GM12892 (cell line): ENCODE measurements at regions not wholly inside any gene's neighbourhood (a gene's known extent, or its start where the extent isn't known, plus 50 kb on each side); places are given as distances from the start of the nearest gene placed in this dataset.

ENCODE experiments used
- DNase-seq: peaks from one replicate; pipeline ENCODE4 v3.0.0; 2011; ENCODE audit not compliant: insufficient read length
- FAIRE-seq: peaks from 2 replicates; lab custom pipeline; 2011; peaks lifted over from hg19 to GRCh38; lab: Jason Lieb, UNC
- POLR2A ChIP-seq: IDR thresholded peaks from 2 replicates; pipeline ENCODE4 v1.6.1; 2011; ENCODE audit warnings: low read depth, low read length, control low read depth
- POLR2AphosphoS5 ChIP-seq: IDR thresholded peaks from 2 replicates; pipeline ENCODE4 v1.6.1; 2011; ENCODE audit warnings: low read depth, low read length, control low read depth
- TAF1 ChIP-seq: IDR thresholded peaks from 2 replicates; pipeline ENCODE4 v1.6.1; 2011; ENCODE audit warnings: low read depth, mild to moderate bottlenecking, control low read depth, low read length, borderline replicate concordance

DNA sequence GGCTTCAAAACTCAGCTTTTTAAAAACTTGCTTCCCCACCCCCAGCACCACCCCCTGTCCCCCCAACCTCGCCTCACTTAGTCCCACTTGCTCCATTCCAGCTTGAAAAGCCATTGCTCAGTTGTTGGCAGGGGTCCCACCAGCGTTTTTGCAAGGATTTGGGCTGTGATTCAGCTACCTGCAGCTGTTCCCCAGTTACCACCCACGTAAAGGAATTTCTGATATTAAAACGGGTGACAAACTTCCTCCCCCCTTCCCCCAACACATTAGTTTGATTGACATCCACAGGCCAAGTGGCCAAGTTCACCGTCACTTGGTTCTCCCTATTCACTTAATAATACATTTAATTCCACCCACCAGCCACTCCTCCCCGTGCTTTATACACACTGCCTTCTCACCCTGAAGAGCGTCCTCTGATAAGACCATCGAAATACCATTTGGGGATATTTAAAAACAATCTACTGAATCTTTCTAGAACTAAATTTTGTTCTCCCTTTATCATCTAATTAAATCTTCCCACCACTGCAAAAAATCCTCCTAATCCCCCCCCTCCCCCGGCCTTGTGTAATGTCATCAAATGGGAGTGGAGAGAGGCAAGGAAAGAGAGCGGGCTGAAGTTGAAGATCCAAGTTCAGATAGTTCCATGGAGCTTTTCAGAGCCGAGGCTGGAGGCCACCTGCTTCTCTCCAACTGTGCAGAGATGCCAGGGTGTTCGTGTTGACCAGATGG lies 55.1 kb downstream of the SOX9 start:
- TF ChIP-seq POLR2A, result no peak
- TF ChIP-seq POLR2AphosphoS5, result no peak
- no peak for TF ChIP-seq TAF1
- no peak for FAIRE-seq
- DNase-seq, result no peak

- DNase-seq (no peak), FAIRE-seq (no peak)
- no peak for TF ChIP-seq TAF1
- TF ChIP-seq POLR2AphosphoS5, result no peak
- no peak for TF ChIP-seq POLR2A
Measured at GRCh38 chr17:72176516-72176851, 55.7 kb downstream of the SOX9 start.

DNA sequence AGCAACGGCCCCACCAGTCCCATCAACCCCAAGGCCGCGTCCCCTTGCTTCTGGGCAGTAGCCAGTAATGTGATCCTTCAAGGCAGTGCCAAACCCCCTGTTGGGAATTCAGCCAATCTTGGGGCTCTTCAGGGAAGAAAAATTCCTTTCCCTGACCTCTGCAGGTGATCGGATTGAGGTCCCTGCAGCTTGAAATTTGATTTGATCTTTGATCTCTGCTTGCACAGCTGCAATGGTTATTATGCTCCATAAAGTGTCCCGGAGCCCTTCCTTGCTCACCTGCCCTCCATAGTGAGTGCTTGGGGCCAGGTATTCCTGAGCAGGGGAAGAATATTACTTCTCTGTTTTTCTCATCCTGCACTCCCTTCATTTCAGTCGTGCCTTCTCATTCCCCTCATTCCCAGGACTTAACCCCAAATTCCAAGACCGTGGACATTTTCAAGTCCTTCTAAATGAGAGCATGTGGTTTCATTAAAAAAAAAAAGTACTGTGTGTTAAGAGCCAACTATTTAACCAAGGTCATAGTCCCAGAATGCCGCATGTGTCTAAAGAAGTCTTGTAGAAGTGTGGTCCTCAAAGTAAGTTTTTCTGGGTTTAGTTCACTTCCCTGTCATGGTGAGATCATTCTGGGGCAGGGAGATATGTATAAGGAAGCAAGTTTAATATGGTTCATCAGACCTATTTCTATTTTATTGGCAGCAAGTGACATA lies 56.3 kb downstream of the SOX9 start:
- DNase-seq (no peak), FAIRE-seq (no peak)
- TF ChIP-seq POLR2A, result no peak

GRCh38 chr17:72177738-72178137 lies 56.9 kb downstream of the SOX9 start:
- TF ChIP-seq POLR2A (no peak), POLR2AphosphoS5 (no peak), TAF1 (no peak)
- FAIRE-seq (no peak), DNase-seq (no peak)

DNA sequence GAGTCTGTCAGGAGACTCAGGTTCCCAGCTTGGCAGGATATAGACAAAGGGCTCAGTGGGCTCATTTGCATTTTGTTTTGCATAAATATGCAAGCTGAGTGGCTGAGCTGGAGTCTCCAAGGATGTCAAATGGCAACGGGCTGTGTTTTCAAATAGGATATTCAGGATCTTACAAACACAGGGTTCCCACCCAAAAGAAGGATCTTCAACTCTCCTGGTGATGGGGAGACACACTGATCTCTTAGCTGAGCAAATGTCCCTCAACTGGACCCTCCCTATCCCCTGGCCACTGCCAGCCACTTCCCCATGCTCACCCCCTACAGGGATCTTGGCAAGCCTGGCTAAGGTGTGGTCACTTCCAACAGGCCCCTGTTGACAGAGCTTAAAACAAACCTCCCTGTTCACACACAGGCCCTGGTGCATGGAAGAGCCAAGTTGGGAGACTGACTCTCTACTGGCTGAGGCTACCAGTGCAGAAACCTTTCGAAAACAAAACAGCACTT lies 61.6 kb downstream of the SOX9 start:
- no peak for TF ChIP-seq POLR2AphosphoS5
- TF ChIP-seq TAF1, result no peak
- TF ChIP-seq POLR2A, result no peak
- no peak for DNase-seq
- FAIRE-seq, result no peak

DNA sequence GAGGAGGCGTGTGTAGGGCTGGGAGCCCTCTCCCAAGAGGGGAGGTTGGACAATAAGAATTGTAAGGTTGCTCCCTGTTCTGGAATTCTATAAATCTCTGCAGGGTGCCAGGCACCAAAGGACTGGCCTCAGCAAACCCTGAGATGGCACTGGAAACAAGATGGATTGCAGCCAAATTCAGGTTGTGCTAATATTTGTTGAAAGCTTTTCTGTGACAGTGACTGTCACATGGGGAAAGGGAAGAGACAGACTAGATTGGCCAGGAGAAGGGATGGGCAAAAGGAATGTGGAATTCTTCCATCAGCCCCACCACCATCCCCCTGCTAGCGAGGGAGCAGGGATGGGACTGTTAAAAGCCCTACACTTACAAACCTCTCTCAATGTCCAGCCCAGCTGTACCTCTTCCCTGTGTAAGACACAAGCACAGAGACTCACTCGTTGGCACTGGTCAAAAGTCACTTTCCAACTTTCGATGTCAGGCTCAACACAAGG lies 62.4 kb downstream of the SOX9 start:
- no peak for FAIRE-seq
- no peak for TF ChIP-seq POLR2AphosphoS5
- no peak for TF ChIP-seq TAF1
- no peak for TF ChIP-seq POLR2A
- no peak for DNase-seq

GRCh38 chr17:72184805-72185204 lies 64.0 kb downstream of the SOX9 start:
- no peak for TF ChIP-seq POLR2A
- no peak for TF ChIP-seq POLR2AphosphoS5
- no peak for TF ChIP-seq TAF1
- FAIRE-seq, result no peak
- no peak for DNase-seq

- FAIRE-seq (no peak), DNase-seq (no peak)
- no peak for TF ChIP-seq POLR2AphosphoS5
- TF ChIP-seq TAF1, result no peak
- no peak for TF ChIP-seq POLR2A
Measured at GRCh38 chr17:72185564-72185963, 64.7 kb downstream of the SOX9 start.

DNA sequence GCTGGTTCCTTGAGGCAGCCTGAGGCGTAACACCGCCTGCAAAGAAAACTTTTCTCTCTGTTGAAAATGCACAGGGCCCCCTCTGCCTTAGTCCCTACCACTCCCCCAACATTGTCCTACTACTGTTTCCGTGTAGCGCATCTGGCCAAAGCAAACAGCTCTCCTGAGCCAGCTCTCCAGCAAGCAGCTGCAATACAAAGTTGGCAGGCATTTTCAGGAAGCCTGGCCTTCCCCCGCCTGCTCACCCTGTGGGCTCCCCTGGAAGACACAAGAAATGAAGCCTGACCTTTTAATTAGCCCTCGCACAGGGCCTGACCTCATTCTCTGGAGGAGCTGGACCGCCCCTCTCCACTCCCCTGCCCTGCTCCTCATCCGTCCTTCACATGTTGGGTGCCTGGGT lies 66.7 kb downstream of the SOX9 start:
- no peak for FAIRE-seq
- no peak for TF ChIP-seq POLR2AphosphoS5
- DNase-seq, result no peak

- TF ChIP-seq POLR2AphosphoS5 (no peak), TAF1 (no peak), POLR2A (no peak)
- FAIRE-seq (no peak), DNase-seq (no peak)
Measured at GRCh38 chr17:72188801-72189200, 68.0 kb downstream of the SOX9 start.

DNA sequence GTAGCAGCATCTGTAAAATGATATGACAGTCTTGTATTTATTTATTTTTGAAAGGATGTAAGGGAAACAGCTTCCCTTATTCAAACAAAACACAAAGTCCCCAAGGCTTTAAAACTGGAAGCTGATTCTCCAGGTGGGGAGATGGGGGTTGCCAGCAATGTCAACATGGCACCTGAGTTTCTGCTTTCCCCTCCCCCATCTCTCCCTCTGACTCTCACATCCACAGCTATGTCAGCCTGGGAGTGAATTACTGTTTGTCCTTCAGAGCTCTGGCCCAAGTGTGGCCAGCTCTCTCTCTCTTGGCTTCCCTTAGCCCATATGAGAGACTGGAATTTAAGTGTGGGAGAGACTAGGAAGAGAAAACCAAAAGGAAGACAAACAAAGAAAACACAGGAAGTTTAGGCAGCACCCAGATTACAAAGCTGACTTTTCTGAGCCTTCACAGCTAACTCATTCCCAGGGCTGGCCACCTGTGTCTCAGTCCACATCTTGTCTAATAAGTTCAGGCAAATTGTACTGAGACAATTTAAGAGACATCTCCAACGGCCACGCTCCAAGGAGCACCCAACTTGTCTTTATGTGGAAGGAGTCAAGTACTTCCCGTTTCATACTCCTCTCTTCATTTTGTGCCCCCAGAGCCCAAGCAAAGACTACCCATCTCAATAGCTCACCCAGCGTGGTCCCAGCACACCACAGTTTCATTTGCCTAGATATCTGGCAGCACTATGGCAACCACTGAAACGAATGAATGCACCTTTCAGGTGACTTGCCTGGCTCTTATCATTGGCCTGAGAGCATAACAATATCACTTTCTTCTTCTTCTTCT lies 69.2 kb downstream of the SOX9 start:
- TF ChIP-seq POLR2AphosphoS5, result no peak
- no peak for TF ChIP-seq POLR2A
- FAIRE-seq (no peak), DNase-seq (no peak)

GRCh38 chr17:72191356-72191755 lies 70.5 kb downstream of the SOX9 start:
- FAIRE-seq (no peak), DNase-seq (no peak)
- no peak for TF ChIP-seq POLR2A
- TF ChIP-seq POLR2AphosphoS5, result no peak
- TF ChIP-seq TAF1, result no peak
